ENCODE measurements at regions not wholly inside any gene's neighbourhood (a gene's known extent, or its start where the extent isn't known, plus 50 kb on each side); places are given as distances from the start of the nearest gene placed in this dataset.

- CTCF ChIA-PET, result interaction anchor here (0.7 to 0.9 kb wide), 2 partner anchors 524 to 656 kb away, joined by 3 read pairs; no protein-coding TSS in a partner anchor
- Mint-ChIP-seq H3K36me3 (ENCODE audit: insufficient read depth, unreplicated experiment) (no peaks in the 10 kb centered on the region), H3K27me3 (ENCODE audit: insufficient read depth, unreplicated experiment) (peaks cover 69% of the 10 kb centered on the region), H3K4me1 (ENCODE audit: insufficient read depth, unreplicated experiment) (no peaks in the 10 kb centered on the region), H3K9me3 (ENCODE audit: unreplicated experiment) (no peaks in the 10 kb centered on the region), H3K27ac (ENCODE audit: low read depth, unreplicated experiment) (no peak overlapping the region), H3K4me3 (ENCODE audit: unreplicated experiment) (no peak overlapping the region)
- POLR2A ChIA-PET, result no interaction called here
- TF ChIP-seq, protein P1, sequence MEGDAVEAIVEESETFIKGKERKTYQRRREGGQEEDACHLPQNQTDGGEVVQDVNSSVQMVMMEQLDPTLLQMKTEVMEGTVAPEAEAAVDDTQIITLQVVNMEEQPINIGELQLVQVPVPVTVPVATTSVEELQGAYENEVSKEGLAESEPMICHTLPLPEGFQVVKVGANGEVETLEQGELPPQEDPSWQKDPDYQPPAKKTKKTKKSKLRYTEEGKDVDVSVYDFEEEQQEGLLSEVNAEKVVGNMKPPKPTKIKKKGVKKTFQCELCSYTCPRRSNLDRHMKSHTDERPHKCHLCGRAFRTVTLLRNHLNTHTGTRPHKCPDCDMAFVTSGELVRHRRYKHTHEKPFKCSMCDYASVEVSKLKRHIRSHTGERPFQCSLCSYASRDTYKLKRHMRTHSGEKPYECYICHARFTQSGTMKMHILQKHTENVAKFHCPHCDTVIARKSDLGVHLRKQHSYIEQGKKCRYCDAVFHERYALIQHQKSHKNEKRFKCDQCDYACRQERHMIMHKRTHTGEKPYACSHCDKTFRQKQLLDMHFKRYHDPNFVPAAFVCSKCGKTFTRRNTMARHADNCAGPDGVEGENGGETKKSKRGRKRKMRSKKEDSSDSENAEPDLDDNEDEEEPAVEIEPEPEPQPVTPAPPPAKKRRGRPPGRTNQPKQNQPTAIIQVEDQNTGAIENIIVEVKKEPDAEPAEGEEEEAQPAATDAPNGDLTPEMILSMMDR (IDR thresholded peaks at IDR 0.05; ENCODE audit: unreplicated experiment), result no peak
- no TSS peak for BruUV-seq (replicated peaks)
- DNase-seq (ENCODE audit: unreplicated experiment), result no peak
- intact Hi-C loops (cut with micrococcal nuclease), result no loop called here
Measured at GRCh38 chr16:61413021-61413420, 623.2 kb downstream of the CDH8 start.

DNA sequence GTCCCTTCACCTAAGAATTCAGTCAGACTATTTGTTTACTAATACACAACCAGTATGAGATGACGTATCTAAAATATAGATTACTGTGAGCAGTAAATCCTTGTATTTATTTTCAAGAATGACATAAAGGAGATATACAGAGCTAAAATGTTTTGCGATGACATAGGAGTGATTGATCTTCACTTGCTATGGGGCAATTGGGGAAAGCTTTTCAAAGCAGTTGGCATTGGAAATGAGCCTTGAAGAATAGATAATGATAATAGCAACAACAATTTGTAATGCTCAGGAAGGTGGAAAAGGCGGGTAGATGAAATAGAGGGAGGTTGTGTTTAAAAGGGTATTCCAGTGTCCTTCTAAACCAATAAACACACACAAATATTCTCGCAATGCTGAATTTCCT is 623.7 kb downstream of the CDH8 start:
- intact Hi-C loops (cut with micrococcal nuclease), result no loop called here
- BruUV-seq (replicated peaks), result no TSS peak
- Mint-ChIP-seq H3K4me1 (ENCODE audit: insufficient read depth, unreplicated experiment) (no peaks in the 10 kb centered on the region), H3K27me3 (ENCODE audit: insufficient read depth, unreplicated experiment) (peaks cover 69% of the 10 kb centered on the region), H3K27ac (ENCODE audit: low read depth, unreplicated experiment) (no peak overlapping the region), H3K9me3 (ENCODE audit: unreplicated experiment) (no peaks in the 10 kb centered on the region), H3K36me3 (ENCODE audit: insufficient read depth, unreplicated experiment) (no peaks in the 10 kb centered on the region), H3K4me3 (ENCODE audit: unreplicated experiment) (no peak overlapping the region)
- TF ChIP-seq, protein P1 (IDR thresholded peaks at IDR 0.05; ENCODE audit: unreplicated experiment), result no peak
- ChIA-PET POLR2A (no interaction called here), CTCF (interaction anchor here (0.7 to 0.9 kb wide), 2 partner anchors 524 to 657 kb away, joined by 3 read pairs; no protein-coding TSS in a partner anchor)
- DNase-seq (ENCODE audit: unreplicated experiment), result no peak

DNA sequence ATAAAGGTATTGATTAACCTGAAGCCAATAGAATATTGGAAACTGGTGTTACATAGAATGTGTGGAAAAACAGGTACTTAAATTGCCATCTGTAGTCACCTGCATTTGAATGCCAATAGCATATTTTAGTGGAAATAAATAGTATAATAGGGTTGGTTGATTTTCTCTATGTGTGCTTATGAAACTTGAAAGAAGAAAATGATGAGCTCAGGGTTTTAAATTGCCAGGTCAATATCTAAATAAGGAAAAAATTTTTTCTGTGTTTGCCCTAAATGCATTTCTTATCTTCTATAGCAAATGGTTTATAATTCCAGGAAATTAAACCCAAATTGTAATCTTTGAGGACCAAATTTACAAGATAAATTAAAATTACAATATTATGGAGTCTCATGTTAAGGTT is 626.6 kb downstream of the CDH8 start:
- Mint-ChIP-seq H3K27ac (ENCODE audit: low read depth, unreplicated experiment) (no peak overlapping the region), H3K36me3 (ENCODE audit: insufficient read depth, unreplicated experiment) (no peaks in the 10 kb centered on the region), H3K4me1 (ENCODE audit: insufficient read depth, unreplicated experiment) (no peaks in the 10 kb centered on the region), H3K27me3 (ENCODE audit: insufficient read depth, unreplicated experiment) (peaks cover 76% of the 10 kb centered on the region), H3K4me3 (ENCODE audit: unreplicated experiment) (no peak overlapping the region), H3K9me3 (ENCODE audit: unreplicated experiment) (no peaks in the 10 kb centered on the region)
- TF ChIP-seq, protein P1 (IDR thresholded peaks at IDR 0.05; ENCODE audit: unreplicated experiment), result no peak
- intact Hi-C loops (cut with micrococcal nuclease), result no loop called here
- no TSS peak for BruUV-seq (replicated peaks)
- no peak for DNase-seq (ENCODE audit: unreplicated experiment)
- ChIA-PET POLR2A (no interaction called here), CTCF (no interaction called here)

GRCh38 chr16:61403386-61403785 is 632.9 kb downstream of the CDH8 start:
- H3K36me3 Mint-ChIP-seq (ENCODE audit: insufficient read depth, unreplicated experiment), result no peaks in the 10 kb centered on the region
- POLR2A ChIA-PET, result no interaction called here
- H3K9me3 Mint-ChIP-seq (ENCODE audit: unreplicated experiment), result no peaks in the 10 kb centered on the region
- H3K4me1 Mint-ChIP-seq (ENCODE audit: insufficient read depth, unreplicated experiment), result no peaks in the 10 kb centered on the region
- H3K27ac Mint-ChIP-seq (ENCODE audit: low read depth, unreplicated experiment), result no peak overlapping the region
- BruUV-seq (replicated peaks), result no TSS peak
- peaks cover 72% of the 10 kb centered on the region for H3K27me3 Mint-ChIP-seq (ENCODE audit: insufficient read depth, unreplicated experiment)
- H3K4me3 Mint-ChIP-seq (ENCODE audit: unreplicated experiment), result no peak overlapping the region
- intact Hi-C loops (cut with micrococcal nuclease), result no loop called here
- TF ChIP-seq, protein P1 (IDR thresholded peaks at IDR 0.05; ENCODE audit: unreplicated experiment), result no peak
- DNase-seq (ENCODE audit: unreplicated experiment), result no peak
- CTCF ChIA-PET, result no interaction called here
